Loucy (cell line): ENCODE measurements at regions not wholly inside any gene's neighbourhood (a gene's known extent, or its start where the extent isn't known, plus 50 kb on each side); places are given as distances from the start of the nearest gene placed in this dataset.

Source experiments
- EZH2phosphoT487 ChIP-seq: fragments of 200-600 bp; IDR thresholded peaks from 2 replicates; pipeline ENCODE4 v1.6.1; 2018; ENCODE audit warnings: antibody characterized with exemption, mild to moderate bottlenecking, moderate library complexity, borderline replicate concordance
- TF ChIP-seq, protein P1 (sequence below): fragments of 200-600 bp; sonication (generic); conservative IDR thresholded peaks from 2 replicates; pipeline ENCODE4 v1.5.1; 2014; ENCODE audit warnings: mild to moderate bottlenecking, antibody characterized with exemption, low read length

DNA sequence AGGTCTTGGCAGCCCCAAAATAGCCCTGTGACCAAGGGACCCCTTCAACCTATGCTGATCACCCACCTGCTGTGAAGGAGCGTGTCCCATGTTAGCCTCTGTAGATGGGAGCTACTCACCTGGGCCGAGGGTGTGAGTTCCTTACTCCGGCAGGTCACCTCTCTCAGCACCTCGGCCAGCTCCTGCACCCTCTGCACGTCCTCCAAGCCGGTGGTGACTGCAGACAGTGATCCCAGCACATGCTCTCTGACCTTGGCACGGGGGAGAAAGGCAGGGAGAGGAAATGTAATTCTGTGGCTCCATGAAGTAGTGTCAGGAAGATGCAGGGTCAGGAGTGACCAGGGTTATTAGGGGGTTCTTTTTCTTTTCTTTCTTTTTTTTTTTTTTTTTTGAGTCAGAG lies 67.7 kb upstream of the BCO1 start:
- TF ChIP-seq, protein P1, sequence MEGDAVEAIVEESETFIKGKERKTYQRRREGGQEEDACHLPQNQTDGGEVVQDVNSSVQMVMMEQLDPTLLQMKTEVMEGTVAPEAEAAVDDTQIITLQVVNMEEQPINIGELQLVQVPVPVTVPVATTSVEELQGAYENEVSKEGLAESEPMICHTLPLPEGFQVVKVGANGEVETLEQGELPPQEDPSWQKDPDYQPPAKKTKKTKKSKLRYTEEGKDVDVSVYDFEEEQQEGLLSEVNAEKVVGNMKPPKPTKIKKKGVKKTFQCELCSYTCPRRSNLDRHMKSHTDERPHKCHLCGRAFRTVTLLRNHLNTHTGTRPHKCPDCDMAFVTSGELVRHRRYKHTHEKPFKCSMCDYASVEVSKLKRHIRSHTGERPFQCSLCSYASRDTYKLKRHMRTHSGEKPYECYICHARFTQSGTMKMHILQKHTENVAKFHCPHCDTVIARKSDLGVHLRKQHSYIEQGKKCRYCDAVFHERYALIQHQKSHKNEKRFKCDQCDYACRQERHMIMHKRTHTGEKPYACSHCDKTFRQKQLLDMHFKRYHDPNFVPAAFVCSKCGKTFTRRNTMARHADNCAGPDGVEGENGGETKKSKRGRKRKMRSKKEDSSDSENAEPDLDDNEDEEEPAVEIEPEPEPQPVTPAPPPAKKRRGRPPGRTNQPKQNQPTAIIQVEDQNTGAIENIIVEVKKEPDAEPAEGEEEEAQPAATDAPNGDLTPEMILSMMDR = no peak
- TF ChIP-seq EZH2phosphoT487 = no peak
